Fibroblast of peridontal ligament (primary cell): ENCODE measurements at regions not wholly inside any gene's neighbourhood (a gene's known extent, or its start where the extent isn't known, plus 50 kb on each side); places are given as distances from the start of the nearest gene placed in this dataset.
"Not testable (repeated sequence)": the region's sequence is repeated elsewhere in the genome, so short reads cannot be mapped to it uniquely, and the experiment has no call there.

Experiments
- DNase-seq: peaks from one replicate; pipeline ENCODE4 v3.0.0-alpha.2; 2010; ENCODE audit errors: extremely low read depth

- peak; percentile 2 for DNase-seq
Measured at GRCh38 chr2:166743482-166743881, 144.8 kb upstream of the XIRP2 start.

DNA sequence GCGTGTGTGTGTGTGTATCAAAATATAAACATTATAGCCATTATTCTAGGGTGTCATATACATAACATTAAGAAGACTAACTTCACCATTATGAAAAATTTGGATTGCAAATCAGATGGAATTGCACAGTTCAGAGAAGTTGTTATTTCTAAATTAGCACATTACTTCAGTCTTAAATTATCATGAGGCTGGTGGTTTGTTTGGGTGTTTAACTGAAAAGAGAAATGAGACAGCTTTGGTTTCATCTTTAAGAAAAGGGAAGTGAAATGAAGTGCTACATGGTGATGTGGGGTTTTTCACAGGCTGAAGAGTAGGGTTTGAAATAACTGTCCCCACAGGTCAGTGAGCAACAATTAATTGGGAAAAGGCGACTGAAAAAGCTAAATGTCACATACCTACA lies 161.2 kb upstream of the XIRP2 start:
- no peak for DNase-seq

- no peak for DNase-seq
Measured at GRCh38 chr2:166725927-166726924, 162.1 kb upstream of the XIRP2 start.

- DNase-seq = no peak
Measured at GRCh38 chr2:166716968-166717367, 171.3 kb upstream of the XIRP2 start.

DNA sequence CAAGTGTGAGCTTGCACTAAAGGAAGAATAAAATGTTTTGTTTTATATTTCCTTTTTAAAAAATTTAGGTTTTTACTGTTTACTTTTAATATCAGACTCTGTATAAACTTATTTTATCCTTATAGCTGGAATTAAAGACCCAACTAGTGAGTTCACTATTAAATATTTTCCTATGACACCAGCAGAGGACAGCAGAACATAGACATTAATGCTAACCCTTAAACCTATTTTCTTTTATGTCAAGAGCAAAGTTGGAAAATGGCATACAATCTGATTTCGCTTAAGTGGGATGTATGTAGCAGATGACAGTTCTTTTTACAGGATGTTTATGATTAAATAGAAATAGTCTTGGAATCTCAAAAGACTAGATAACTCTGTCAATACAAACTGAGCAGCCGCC lies 188.2 kb upstream of the XIRP2 start:
- peak; percentile 25 for DNase-seq

DNA sequence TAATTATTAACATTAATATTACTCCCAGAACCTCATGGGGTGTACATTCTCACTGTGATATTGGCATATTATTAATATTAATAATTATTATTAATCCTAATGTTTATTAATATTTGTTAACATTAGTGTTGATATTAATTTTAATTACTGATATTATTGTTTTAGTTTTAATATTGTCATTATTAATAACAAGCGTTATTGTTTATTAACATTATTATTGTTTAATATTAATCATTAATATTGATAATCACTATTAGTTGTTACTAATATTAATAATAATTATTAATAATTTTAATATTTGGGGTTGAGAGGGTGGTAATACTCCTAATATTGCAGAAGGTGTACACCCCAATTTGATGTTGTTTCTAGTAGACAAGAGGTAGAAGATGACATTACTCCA lies 193.1 kb upstream of the XIRP2 start:
- DNase-seq = no peak

DNA sequence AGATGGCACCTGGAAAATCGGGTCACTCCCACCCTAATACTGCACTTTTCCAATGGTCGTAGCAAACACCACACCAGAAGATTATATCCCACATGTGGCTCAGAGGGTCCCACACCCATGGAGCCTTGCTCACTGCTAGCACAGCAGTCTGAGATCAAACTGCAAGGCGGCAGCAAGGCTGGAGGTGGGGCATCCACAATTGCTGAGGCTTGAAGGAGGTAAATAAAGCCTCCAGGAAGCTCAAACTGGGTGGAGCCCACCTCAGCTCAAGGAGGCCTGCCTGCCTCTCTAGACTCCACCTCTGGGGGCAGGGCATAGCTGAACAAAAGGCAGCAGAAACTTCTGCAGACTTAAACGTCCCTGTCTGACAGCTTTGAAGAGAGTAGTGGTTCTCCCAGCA lies 192.0 kb upstream of the SCN7A start:
- DNase-seq = not testable (repeated sequence)

- no peak for DNase-seq
Measured at GRCh38 chr2:166677996-166678395, 183.9 kb upstream of the SCN7A start.

GRCh38 chr2:166676716-166677115 lies 182.7 kb upstream of the SCN7A start:
- no peak for DNase-seq

GRCh38 chr2:166675553-166675952 lies 181.5 kb upstream of the SCN7A start:
- no peak for DNase-seq

DNA sequence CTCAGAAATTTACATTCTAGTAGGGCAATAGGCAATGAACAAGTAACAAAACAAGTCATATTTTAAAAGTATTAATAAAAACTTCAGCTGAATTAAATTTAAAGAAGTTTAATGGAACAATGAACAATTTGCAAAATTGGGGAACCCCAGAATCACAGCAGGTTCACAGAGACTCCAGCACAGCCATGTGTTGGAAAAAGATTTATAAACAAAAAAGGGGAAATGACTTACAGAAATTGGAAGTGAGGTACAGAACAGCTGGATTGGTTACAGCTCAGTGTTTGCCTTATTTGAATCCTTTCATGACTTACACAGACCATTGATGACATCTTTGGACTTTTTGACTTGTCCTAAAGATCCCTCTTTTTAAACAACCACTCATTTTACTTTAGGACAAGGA lies 179.9 kb upstream of the SCN7A start:
- no peak for DNase-seq

GRCh38 chr2:166671801-166672200 lies 177.8 kb upstream of the SCN7A start:
- peak; percentile 46 for DNase-seq

DNA sequence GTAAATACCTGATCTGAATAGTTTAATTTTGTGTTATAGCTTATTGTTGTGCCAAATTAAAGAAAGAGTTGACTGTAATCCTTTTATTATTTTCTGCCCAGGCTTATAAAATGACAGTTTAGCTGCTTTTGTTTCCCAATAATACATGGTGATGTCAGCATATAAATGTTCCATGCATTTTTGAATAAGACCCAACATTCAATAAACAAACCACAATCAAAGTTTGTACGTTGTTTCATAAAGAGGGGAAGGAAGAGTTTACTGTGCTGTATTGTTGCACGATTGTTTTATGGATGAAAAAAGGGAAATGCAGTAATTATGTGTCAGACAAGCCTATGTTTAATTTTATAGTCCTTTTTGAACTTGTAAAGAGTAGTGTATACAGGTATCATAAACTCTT lies 177.2 kb upstream of the SCN7A start:
- peak; percentile 50 for DNase-seq

GRCh38 chr2:166665991-166666940 lies 172.2 kb upstream of the SCN7A start:
- DNase-seq = peak; percentile 91

GRCh38 chr2:166661824-166662223 lies 167.8 kb upstream of the SCN7A start:
- DNase-seq = no peak

DNA sequence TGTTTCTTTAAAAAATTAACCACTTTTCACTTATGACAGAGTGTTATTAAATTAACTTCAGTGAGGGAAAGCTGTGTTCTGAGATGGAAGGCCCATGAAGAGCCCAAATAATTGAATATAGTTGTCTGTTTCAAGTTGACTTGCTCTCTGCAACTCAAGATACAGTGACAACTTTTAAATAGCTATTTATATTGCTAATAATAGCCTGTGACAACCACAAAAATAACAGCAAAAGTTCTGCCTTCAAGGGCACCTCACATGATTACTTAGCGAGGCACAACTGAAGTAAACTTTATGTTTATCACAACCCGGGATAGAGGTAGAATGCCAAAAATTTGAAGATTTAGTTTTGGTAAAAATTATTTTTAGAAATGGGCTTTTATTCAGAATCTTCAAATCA lies 167.3 kb upstream of the SCN7A start:
- no peak for DNase-seq

DNA sequence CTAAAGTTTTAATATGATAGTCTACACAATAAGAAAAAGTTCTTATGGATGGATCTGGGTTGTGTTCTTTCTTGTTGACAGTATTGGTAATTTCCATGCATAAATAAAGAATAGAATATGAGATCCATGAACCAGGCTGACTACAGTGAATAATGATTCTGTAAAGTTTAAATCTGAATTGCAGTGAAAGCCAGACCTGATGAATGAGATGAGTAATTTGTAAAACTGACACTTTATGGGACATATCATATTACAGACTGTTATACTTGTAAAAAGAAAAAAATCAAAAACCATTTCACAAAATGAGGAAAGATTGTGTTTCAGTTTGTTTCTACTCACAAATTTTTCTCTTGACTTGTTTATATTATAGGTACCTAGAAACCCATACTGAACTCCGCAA lies 164.9 kb upstream of the SCN7A start:
- no peak for DNase-seq

DNA sequence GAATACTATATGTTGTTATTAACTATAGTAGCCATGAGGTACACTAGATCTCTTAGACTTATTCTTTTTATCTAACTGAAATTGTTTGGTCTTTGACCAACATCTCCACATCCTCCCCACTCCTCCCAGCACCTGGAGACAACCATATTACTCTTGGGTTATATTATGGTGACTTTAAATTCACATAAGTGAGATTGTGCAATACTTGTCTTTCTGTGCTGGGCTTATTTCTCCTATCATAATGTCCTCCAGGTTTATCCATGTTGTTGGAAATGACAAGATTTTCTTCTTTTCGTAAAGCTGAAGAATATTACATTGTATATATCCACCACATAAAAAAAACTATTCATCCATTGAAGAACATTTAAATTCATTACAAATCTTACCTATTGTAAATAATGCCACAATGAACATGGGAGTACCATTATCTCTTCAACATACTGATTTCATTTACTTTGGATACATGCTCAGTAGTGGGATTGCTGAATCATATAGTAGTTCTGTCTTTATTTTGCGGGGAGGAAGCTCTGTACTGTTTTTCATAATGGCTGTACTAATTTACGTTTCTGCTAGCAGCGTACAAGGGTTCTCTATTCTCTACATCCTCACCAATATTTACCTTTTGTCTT lies 159.2 kb upstream of the SCN7A start:
- DNase-seq = no peak

DNA sequence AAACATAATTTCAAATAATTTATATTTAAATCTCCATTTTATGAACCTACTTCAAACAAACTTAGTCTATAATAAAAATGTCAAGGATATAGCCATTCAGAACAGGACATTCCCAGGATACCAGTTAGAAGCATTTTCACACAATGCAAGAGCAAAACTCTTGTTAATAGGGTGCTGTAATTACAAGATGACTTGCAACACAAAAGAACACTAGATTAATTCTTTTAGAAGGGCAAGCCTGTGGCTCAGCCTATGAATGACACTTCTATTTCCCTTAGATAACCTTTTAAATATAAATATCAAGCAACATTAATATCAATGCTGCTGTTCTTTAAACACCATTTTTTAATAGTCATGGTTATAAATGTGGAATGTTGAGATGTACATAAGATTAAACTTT lies 157.9 kb upstream of the SCN7A start:
- DNase-seq = no peak

DNA sequence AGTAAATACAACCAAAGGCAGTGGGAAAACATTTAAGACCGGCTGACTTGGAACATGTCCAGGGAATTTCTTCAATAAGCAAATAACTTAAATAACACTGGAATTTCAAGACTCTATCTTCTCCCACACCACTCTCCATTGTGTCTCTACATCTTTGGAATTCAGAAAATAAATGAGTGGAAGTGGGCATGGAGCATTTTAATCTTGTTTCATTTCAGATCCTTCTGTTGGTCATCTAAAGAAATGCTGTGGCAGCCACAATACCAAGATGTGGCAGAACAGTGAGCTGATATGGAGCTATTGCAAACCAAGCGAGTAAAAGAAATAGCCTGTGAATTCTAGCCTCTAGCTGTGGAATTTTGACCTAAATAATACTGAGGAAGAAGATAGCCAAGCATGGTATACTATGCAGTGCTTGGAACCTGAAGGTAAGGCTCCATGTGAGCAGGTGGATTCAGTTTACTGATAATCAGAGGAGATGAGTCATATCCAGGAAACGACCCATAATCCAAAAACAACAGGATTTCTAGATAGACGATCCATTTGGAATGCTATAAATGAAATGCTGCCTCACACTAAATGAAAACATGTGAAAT lies 157.1 kb upstream of the SCN7A start:
- DNase-seq = peak; percentile 77

- no peak for DNase-seq
Measured at GRCh38 chr2:166647935-166648334, 153.9 kb upstream of the SCN7A start.

GRCh38 chr2:166643980-166644379 lies 149.9 kb upstream of the SCN7A start:
- DNase-seq = no peak
